ENCODE measurements at regions not wholly inside any gene's neighbourhood (a gene's known extent, or its start where the extent isn't known, plus 50 kb on each side); places are given as distances from the start of the nearest gene placed in this dataset.

DNA sequence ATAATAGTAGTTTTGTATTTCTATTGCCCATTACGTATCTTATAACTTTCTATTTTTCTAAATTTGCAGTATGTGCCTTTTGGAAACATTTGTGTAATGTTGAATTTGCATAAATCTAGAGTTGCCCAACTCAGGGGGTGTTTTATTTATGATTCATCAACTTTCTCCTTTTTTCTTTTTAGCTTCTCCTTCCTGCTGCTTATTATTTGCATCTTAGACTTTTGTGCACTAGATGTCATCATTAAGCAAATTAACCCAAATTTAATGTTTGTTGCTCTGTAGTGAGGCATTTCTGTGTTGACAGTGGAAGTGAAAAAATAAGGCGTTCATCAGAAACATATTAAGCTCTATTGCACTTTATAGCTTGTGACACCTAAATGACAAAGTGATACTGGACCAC is 56.2 kb upstream of the ZBED5 start:
- peaks cover 2% of the 10 kb centered on the region for H3K4me1 ChIP-seq (ENCODE audit: control insufficient read depth, insufficient read depth, low read length)
- no peak overlapping the region for H3K4me3 ChIP-seq (ENCODE audit: low read length in 2 of 2)
- H3K9me3 ChIP-seq (ENCODE audit: control insufficient read depth in 2 of 2, low read length in 2 of 2) = no peaks in the 10 kb centered on the region
- no peak overlapping the region for H3K9ac ChIP-seq (ENCODE audit: low read length in 2 of 2)
- H3K27ac ChIP-seq (ENCODE audit: low read length) = no peak overlapping the region
- no peaks in the 10 kb centered on the region for H3K27me3 ChIP-seq (ENCODE audit: control insufficient read depth in 1 of 2, insufficient read depth in 2 of 2, low read length in 2 of 2)
- no peaks in the 10 kb centered on the region for H3K36me3 ChIP-seq (ENCODE audit: control insufficient read depth in 2 of 2, insufficient read depth in 2 of 2, low read length in 2 of 2)

DNA sequence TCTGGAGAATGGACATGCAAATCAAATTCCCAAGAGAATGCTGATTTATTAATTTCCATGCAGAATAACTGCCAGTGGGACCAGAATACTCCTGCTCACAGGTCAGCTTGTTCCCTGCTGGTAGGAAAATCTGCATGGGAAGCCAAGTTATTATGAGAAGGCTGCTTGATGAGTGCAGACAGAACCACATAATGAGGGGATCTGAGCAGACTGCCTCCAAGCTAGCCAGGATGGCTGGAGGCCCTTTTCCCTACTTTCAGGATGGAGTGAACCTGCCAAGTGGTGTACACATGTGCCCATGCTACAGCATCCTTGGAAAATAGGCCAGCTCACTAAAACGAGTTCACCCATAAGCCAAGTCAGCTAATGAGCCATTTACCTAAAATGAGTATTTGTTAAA is 55.2 kb upstream of the ZBED5 start:
- H3K27ac ChIP-seq (ENCODE audit: low read length) = no peak overlapping the region
- no peaks in the 10 kb centered on the region for H3K9me3 ChIP-seq (ENCODE audit: control insufficient read depth in 2 of 2, low read length in 2 of 2)
- no peaks in the 10 kb centered on the region for H3K36me3 ChIP-seq (ENCODE audit: control insufficient read depth in 2 of 2, insufficient read depth in 2 of 2, low read length in 2 of 2)
- no peak overlapping the region for H3K4me3 ChIP-seq (ENCODE audit: low read length in 2 of 2)
- H3K9ac ChIP-seq (ENCODE audit: low read length in 2 of 2) = no peak overlapping the region
- H3K27me3 ChIP-seq (ENCODE audit: control insufficient read depth in 1 of 2, insufficient read depth in 2 of 2, low read length in 2 of 2) = no peaks in the 10 kb centered on the region
- peaks cover 4% of the 10 kb centered on the region for H3K4me1 ChIP-seq (ENCODE audit: control insufficient read depth, insufficient read depth, low read length)

DNA sequence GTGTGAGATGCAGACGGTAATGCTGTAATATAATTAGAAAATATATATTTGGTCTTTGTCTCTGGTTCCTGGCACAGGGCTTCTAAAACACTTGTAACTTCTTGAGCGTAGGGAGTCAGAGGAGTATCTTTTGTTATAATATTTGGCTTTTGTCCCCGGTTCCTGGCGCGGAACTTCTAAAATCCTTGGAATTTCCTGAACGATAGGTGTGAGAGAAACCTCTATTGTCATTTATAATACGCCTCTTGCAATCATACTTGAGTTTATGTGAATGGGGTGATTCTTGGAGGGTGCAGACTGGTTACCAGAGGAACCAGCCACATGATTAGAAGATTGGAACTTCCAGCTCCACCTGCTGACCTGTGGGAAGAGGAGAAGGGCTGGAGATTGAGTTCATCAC is 54.1 kb upstream of the ZBED5 start:
- H3K27ac ChIP-seq (ENCODE audit: low read length) = no peak overlapping the region

DNA sequence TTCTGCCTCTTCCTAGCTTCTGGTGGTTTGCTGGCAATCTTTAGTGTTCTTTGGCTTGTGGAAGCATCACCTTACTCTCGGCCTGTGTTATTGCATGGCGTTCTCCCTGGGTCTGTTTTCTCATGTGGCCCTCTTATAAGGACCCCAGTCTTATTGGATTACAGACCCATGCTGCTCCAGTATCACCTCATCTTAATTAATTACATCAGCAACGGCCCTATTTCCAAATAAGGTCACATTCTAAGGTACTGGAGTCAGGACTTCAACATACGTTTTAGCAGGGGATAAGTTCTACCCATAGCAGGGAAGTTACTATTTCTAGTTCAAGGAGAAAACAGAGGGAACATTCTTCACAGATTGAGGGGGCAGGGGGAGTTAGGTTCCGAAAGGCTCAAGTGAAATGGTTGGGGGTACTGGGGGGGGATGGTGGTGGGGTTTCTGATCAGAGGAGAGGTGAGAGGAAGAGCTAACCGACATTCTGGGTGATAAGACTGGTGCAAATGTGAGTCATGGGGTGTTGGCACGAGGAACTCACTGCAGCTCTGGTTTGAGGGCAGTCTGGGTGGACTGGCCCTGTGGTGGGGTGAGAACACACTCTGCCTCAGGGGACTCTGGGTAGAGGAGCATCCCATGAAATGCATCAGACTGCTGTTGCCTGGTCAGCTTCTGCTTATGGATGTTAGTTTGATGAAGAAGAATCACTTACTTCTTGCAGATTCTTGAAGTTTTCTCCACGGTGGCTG is 51.5 kb upstream of the ZBED5 start:
- H3K9me3 ChIP-seq (ENCODE audit: control insufficient read depth in 2 of 2, low read length in 2 of 2) = no peaks in the 10 kb centered on the region
- H3K27ac ChIP-seq (ENCODE audit: low read length) = no peak overlapping the region
- no peaks in the 10 kb centered on the region for H3K27me3 ChIP-seq (ENCODE audit: control insufficient read depth in 1 of 2, insufficient read depth in 2 of 2, low read length in 2 of 2)
- H3K36me3 ChIP-seq (ENCODE audit: control insufficient read depth in 2 of 2, insufficient read depth in 2 of 2, low read length in 2 of 2) = no peaks in the 10 kb centered on the region
- H3K4me1 ChIP-seq (ENCODE audit: control insufficient read depth, insufficient read depth, low read length) = peaks cover 8% of the 10 kb centered on the region
- no peak overlapping the region for H3K9ac ChIP-seq (ENCODE audit: low read length in 2 of 2)
- no peak overlapping the region for H3K4me3 ChIP-seq (ENCODE audit: low read length in 2 of 2)

More for the DNA sequence above, 54.1 kb upstream of the ZBED5 start:
- no peaks in the 10 kb centered on the region for H3K27me3 ChIP-seq (ENCODE audit: control insufficient read depth in 1 of 2, insufficient read depth in 2 of 2, low read length in 2 of 2)
- no peaks in the 10 kb centered on the region for H3K36me3 ChIP-seq (ENCODE audit: control insufficient read depth in 2 of 2, insufficient read depth in 2 of 2, low read length in 2 of 2)
- H3K4me3 ChIP-seq (ENCODE audit: low read length in 2 of 2) = no peak overlapping the region
- no peaks in the 10 kb centered on the region for H3K9me3 ChIP-seq (ENCODE audit: control insufficient read depth in 2 of 2, low read length in 2 of 2)
- H3K9ac ChIP-seq (ENCODE audit: low read length in 2 of 2) = no peak overlapping the region
- H3K4me1 ChIP-seq (ENCODE audit: control insufficient read depth, insufficient read depth, low read length) = peaks cover 4% of the 10 kb centered on the region

DNA sequence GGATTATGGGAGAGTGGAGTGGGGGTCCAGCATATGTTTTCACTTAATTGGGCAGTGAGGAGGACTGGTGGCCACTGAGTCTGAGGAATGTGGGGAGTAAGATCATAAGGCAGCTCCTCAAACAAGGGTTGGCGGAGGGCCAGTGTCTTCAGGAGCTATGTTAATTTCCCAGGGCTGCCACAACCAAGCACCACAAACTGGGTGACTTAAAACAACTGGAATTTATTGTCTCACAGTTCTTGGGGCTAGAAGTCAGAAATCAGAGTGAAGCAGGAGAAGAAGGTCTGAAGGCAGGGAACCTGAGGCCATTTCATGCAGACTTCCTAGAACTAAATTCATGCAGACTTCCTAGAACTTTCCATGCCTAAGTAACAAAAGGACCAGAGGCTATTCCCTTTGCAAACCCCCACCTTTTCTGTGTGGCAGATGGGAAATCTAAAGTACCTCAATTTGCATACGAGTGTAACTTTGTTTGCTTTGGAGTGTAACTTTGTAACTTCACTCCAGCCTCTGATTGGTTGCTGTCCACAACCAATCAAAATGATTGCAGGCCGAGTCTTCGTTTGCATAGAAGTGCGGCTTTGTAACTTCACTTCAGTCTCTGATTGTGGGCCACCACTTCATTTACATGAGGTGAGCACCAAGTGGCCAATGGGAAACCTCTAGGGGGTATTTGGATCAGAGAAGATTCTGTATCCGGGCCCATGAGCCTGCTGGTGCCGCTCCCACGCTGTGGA is 50.5 kb upstream of the ZBED5 start:
- Histone ChIP-seq H3K4me3 (ENCODE audit: low read length in 2 of 2) (no peak overlapping the region), H3K9me3 (ENCODE audit: control insufficient read depth in 2 of 2, low read length in 2 of 2) (no peaks in the 10 kb centered on the region), H3K27ac (ENCODE audit: low read length) (no peak overlapping the region)

More for the DNA sequence above, 50.5 kb upstream of the ZBED5 start:
- Histone ChIP-seq H3K9ac (ENCODE audit: low read length in 2 of 2) (no peak overlapping the region), H3K27me3 (ENCODE audit: control insufficient read depth in 1 of 2, insufficient read depth in 2 of 2, low read length in 2 of 2) (no peaks in the 10 kb centered on the region), H3K36me3 (ENCODE audit: control insufficient read depth in 2 of 2, insufficient read depth in 2 of 2, low read length in 2 of 2) (no peaks in the 10 kb centered on the region), H3K4me1 (ENCODE audit: control insufficient read depth, insufficient read depth, low read length) (peaks cover 8% of the 10 kb centered on the region)

Measured in stomach smooth muscle (tissue), 2 donors.